ENCODE measurements at regions not wholly inside any gene's neighbourhood (a gene's known extent, or its start where the extent isn't known, plus 50 kb on each side); places are given as distances from the start of the nearest gene placed in this dataset.

DNA sequence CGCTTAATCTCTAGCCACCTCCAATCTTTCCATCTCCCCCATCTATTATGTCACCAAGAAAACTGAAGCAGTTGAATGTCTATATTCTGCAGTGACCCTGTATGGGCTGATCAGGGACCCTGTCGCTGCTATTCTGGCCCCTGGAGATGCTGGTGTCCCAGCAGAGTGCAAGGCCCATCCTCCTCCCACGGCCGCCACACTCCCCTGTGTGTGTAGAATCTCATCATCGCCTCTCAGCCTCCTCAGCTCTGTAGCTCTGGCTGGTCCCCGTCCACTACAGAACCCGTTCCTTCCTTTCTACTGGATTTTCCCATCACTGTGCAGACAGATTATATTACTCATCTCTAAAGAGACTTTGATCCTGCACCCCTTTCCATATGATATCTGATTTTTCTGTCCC is 235.8 kb upstream of the PFKP start:
- H3K27me3 ChIP-seq = no peaks in the 10 kb centered on the region
- no peak for DNase-seq
- TF ChIP-seq, protein P1, sequence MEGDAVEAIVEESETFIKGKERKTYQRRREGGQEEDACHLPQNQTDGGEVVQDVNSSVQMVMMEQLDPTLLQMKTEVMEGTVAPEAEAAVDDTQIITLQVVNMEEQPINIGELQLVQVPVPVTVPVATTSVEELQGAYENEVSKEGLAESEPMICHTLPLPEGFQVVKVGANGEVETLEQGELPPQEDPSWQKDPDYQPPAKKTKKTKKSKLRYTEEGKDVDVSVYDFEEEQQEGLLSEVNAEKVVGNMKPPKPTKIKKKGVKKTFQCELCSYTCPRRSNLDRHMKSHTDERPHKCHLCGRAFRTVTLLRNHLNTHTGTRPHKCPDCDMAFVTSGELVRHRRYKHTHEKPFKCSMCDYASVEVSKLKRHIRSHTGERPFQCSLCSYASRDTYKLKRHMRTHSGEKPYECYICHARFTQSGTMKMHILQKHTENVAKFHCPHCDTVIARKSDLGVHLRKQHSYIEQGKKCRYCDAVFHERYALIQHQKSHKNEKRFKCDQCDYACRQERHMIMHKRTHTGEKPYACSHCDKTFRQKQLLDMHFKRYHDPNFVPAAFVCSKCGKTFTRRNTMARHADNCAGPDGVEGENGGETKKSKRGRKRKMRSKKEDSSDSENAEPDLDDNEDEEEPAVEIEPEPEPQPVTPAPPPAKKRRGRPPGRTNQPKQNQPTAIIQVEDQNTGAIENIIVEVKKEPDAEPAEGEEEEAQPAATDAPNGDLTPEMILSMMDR (IDR thresholded peaks at IDR 0.05) = no peak
- TF ChIP-seq POLR2A (IDR thresholded peaks at IDR 0.05) = no peak
- TF ChIP-seq EP300 (IDR thresholded peaks at IDR 0.05) = no peak
- H3K4me1 ChIP-seq (ENCODE audit: insufficient read depth) = no peaks in the 10 kb centered on the region
- no peaks in the 10 kb centered on the region for H3K36me3 ChIP-seq
- no peak overlapping the region for H3K27ac ChIP-seq
- no peak overlapping the region for H3K4me3 ChIP-seq
- no peaks in the 10 kb centered on the region for H3K9me3 ChIP-seq
- intact Hi-C loops (cut with DNase I) = no loop called here
- WGBS, 3 donors = 77 to 82% (median 81%) methylated on average over 7 of the region's 7 CpGs

DNA sequence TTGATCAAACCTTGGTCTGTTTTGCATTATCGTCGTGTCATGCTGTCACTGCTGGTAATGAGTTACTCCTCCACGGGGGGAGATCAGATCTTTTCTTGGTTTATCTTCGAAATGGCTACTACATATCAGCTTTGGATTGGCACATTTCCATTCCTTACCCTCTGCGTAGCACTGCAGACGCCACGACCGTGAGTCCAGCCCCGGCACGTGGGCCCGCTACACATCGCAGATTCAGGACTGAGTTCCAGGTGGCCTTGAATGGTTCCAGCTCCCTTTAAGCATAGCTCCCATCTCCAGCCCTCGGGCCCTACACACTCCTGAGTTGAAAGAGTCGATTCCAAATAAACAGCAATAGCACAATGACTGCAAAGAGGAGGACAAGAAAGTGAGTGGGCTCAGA is 238.6 kb upstream of the PFKP start:
- TF ChIP-seq EP300 (IDR thresholded peaks at IDR 0.05) (no peak), POLR2A (IDR thresholded peaks at IDR 0.05) (no peak)
- TF ChIP-seq, protein P1 (IDR thresholded peaks at IDR 0.05) = no peak
- no peak overlapping the region for H3K27ac ChIP-seq
- no peak for DNase-seq
- H3K4me1 ChIP-seq (ENCODE audit: insufficient read depth) = no peaks in the 10 kb centered on the region
- WGBS, 3 donors = 76 to 86% (median 83%) methylated on average over 14 of the region's 14 CpGs
- no peak overlapping the region for H3K4me3 ChIP-seq
- intact Hi-C loops (cut with DNase I) = no loop called here
- no peaks in the 10 kb centered on the region for H3K27me3 ChIP-seq
- H3K36me3 ChIP-seq = no peaks in the 10 kb centered on the region
- no peaks in the 10 kb centered on the region for H3K9me3 ChIP-seq

DNA sequence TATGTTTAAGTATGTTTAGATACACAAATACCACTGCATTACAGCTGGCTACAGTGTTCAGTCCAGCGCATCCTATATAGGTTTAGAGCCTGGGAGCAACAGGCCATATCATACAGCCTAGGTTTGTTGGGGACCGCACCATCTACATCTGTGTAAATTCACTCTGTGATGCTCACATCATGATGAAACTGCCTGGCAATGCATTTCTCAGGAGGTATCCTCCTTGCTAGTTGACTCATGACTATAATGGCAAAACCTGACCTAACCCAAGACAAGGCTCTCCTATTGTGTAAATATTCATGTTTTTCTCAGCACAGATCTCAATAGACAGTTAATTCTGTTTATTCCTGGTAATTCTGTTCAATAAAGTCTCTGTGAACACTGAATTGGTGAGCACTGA is 240.7 kb upstream of the PFKP start:
- Histone ChIP-seq H3K27ac (no peak overlapping the region), H3K4me1 (ENCODE audit: insufficient read depth) (no peaks in the 10 kb centered on the region), H3K36me3 (no peaks in the 10 kb centered on the region), H3K27me3 (no peaks in the 10 kb centered on the region), H3K4me3 (no peak overlapping the region), H3K9me3 (no peaks in the 10 kb centered on the region)
- 47 to 73% (median 48%) methylated on average over 2 of the region's 2 CpGs for WGBS, 3 donors
- intact Hi-C loops (cut with DNase I) = no loop called here
- TF ChIP-seq EP300 (IDR thresholded peaks at IDR 0.05) = no peak
- no peak for DNase-seq

DNA sequence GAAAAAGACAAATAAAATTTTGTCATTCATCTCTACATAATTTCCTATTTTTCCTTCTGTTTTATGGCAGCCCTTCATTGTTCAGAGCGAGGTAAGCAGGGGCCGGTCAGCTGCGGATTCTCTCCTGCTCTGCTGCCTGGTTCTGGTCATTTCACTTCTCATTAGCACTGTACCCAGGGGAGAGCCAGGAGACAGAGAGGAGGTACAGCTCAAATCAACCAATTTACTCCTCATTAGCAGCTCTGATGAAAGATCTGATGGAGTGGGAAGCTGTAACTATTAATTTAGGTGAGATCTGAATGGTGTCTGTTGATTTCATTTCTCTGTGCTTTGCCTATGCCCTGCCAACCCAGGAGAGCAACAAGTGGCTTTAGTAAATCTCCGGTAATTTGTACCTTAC is 241.5 kb upstream of the PFKP start:
- intact Hi-C loops (cut with DNase I) = no loop called here
- H3K4me1 ChIP-seq (ENCODE audit: insufficient read depth) = no peaks in the 10 kb centered on the region
- H3K36me3 ChIP-seq = no peaks in the 10 kb centered on the region
- H3K27me3 ChIP-seq = no peaks in the 10 kb centered on the region
- 83 to 93% (median 90%) methylated on average over 4 of the region's 4 CpGs for WGBS, 3 donors
- no peak for DNase-seq
- H3K4me3 ChIP-seq = no peak overlapping the region
- H3K27ac ChIP-seq = no peak overlapping the region
- H3K9me3 ChIP-seq = no peaks in the 10 kb centered on the region
- TF ChIP-seq, protein P1 (IDR thresholded peaks at IDR 0.05) = no peak
- TF ChIP-seq EP300 (IDR thresholded peaks at IDR 0.05) = no peak

DNA sequence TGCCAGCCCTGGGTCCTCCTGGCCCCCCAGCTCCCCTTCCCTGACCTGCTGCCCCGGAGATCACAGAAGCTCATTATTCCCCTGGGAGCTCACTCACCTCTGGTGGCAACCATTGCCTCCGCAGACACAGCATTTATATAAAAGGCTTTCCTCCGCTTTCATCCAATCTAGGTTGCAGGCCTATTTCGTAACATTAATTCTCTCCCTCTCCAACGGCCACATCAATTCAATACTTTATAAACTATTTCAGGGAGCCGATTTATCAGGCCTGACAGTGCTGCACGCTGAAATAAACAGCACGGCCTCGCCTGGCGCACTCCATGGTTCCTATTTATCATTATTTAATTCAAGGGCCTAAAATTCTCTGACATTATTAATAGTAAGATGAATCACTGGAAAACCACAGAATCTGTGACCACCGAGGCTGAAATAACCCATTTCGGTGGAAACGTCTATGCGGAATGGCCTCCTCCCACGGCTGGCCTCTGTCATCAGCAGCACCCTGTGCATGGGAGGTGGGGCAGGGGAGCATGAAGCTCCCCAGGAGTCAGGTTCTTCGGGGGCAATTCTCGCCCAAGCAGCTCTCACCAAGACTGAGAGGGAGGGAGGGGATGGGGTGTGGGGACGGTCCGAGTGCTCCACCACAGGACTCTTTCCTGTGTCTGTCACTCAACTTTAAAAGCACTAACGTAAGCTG is 249.3 kb upstream of the PFKP start:
- Histone ChIP-seq H3K27ac (no peak overlapping the region), H3K27me3 (no peaks in the 10 kb centered on the region), H3K4me1 (ENCODE audit: insufficient read depth) (no peaks in the 10 kb centered on the region), H3K9me3 (no peaks in the 10 kb centered on the region), H3K36me3 (no peaks in the 10 kb centered on the region), H3K4me3 (no peak overlapping the region)
- TF ChIP-seq EP300 (IDR thresholded peaks at IDR 0.05) (no peak), POLR2A (IDR thresholded peaks at IDR 0.05) (no peak)
- TF ChIP-seq, protein P1 (IDR thresholded peaks at IDR 0.05) = no peak
- intact Hi-C loops (cut with DNase I) = no loop called here
- no peak for DNase-seq
- WGBS, 3 donors = 73 to 76% (median 76%) methylated on average over 20 of the region's 20 CpGs
